ENCODE measurements at regions not wholly inside any gene's neighbourhood (a gene's known extent, or its start where the extent isn't known, plus 50 kb on each side); places are given as distances from the start of the nearest gene placed in this dataset.
"Not testable (repeated sequence)": the region's sequence is repeated elsewhere in the genome, so short reads cannot be mapped to it uniquely, and the experiment has no call there.

- H3K9me3 ChIP-seq: no peaks in the 10 kb centered on the region
- no peaks in the 10 kb centered on the region for H3K36me3 ChIP-seq
- 87 to 90% (median 88%) methylated on average over 3 of the region's 3 CpGs for WGBS, 3 donors
- no peak overlapping the region for H3K27ac ChIP-seq
- intact Hi-C loops (cut with DNase I): no loop called here
- no peak overlapping the region for H3K4me3 ChIP-seq
- H3K27me3 ChIP-seq: no peaks in the 10 kb centered on the region
- no peaks in the 10 kb centered on the region for H3K4me1 ChIP-seq (ENCODE audit: insufficient read depth)
- TF ChIP-seq EP300 (IDR thresholded peaks at IDR 0.05) (no peak), CTCF (IDR thresholded peaks at IDR 0.05) (no peak), POLR2A (IDR thresholded peaks at IDR 0.05) (no peak)
- no peak for DNase-seq
These were observed 157.3 kb downstream of the MRPL39 start for GRCh38 chr21:25449950-25450349.

GRCh38 chr21:25441835-25442234 is 165.4 kb downstream of the MRPL39 start:
- DNase-seq: no peak
- intact Hi-C loops (cut with DNase I): no loop called here
- WGBS, 3 donors: 66 to 84% (median 72%) methylated on average over 2 of the region's 2 CpGs
- no peak overlapping the region for H3K27ac ChIP-seq
- H3K9me3 ChIP-seq: no peaks in the 10 kb centered on the region
- H3K36me3 ChIP-seq: no peaks in the 10 kb centered on the region
- TF ChIP-seq POLR2A (IDR thresholded peaks at IDR 0.05): no peak
- TF ChIP-seq EP300 (IDR thresholded peaks at IDR 0.05): no peak
- TF ChIP-seq CTCF (IDR thresholded peaks at IDR 0.05): no peak
- H3K4me3 ChIP-seq: no peak overlapping the region
- no peaks in the 10 kb centered on the region for H3K27me3 ChIP-seq
- no peaks in the 10 kb centered on the region for H3K4me1 ChIP-seq (ENCODE audit: insufficient read depth)

DNA sequence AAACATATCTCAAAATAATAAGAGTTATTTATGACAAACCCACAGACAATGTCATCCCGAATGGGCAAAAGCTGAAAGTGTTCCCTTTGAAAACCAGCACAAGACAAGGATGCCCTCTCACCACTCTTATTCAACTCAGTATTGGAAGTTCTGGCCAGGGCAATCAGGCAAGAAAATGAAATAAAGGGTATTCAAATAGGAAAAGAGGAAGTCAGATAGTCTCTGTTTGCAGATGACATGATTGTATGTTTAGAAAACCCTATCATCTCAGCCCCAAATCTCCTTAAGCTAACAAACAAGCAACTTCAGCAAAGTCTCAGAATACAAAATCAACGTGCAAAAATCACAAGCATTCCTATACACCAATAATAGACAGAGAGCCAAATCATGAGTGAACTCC is 169.8 kb downstream of the MRPL39 start:
- H3K36me3 ChIP-seq; DNase-seq; H3K9me3 ChIP-seq; H3K27ac ChIP-seq; H3K27me3 ChIP-seq; H3K4me1 ChIP-seq (ENCODE audit: insufficient read depth); H3K4me3 ChIP-seq; intact Hi-C loops (cut with DNase I): not testable (repeated sequence)
- WGBS, 3 donors: 73 to 80% (median 80%) methylated on average over 2 of the region's 2 CpGs

DNA sequence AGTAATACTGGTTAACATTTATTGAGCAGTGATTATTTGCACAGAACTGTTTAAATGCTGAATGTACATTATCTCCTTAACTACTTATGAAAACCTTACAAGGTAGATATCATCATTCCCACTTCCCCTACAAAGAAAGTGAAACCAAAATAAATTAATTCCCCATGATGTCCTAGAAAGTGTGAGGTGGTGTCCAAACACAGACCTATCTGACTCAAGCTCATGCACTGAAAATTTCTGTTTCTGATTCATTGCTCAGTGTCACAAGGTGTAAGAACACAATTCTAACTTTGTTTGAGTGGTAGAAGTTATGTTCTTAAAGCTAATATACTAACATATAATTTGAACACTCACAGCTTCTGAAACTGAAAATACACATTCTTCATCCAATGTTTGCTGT is 178.7 kb downstream of the MRPL39 start:
- Histone ChIP-seq H3K27me3 (no peaks in the 10 kb centered on the region), H3K4me1 (ENCODE audit: insufficient read depth) (no peaks in the 10 kb centered on the region), H3K4me3 (no peak overlapping the region), H3K9me3 (no peaks in the 10 kb centered on the region), H3K36me3 (no peaks in the 10 kb centered on the region), H3K27ac (no peak overlapping the region)
- TF ChIP-seq CTCF (IDR thresholded peaks at IDR 0.05): no peak
- no peak for TF ChIP-seq EP300 (IDR thresholded peaks at IDR 0.05)
- DNase-seq: no peak
- intact Hi-C loops (cut with DNase I): no loop called here

DNA sequence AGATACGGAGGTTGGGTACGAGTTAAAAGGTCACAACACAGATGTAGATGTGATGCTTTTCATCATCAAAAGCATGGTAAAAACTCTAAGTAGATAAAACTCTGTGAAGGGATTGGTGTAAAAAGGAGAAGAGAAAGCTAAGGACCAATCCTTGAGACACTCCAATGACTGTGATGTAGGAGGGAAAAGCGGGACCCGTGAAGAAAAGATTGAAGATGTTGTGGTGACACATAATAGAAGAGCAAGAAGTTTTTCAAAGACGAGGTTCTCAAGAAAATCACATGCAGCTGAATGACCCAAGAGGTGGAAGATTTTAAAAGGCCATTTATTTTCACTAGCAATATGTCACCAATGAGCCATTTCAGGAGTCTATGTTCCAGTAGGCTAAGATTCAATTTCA is 179.5 kb downstream of the MRPL39 start:
- DNase-seq: no peak
- Histone ChIP-seq H3K27me3 (no peaks in the 10 kb centered on the region), H3K9me3 (no peaks in the 10 kb centered on the region), H3K4me1 (ENCODE audit: insufficient read depth) (no peaks in the 10 kb centered on the region), H3K36me3 (no peaks in the 10 kb centered on the region), H3K4me3 (no peak overlapping the region), H3K27ac (no peak overlapping the region)
- intact Hi-C loops (cut with DNase I): no loop called here
- TF ChIP-seq POLR2A (IDR thresholded peaks at IDR 0.05) (no peak), CTCF (IDR thresholded peaks at IDR 0.05) (no peak), EP300 (IDR thresholded peaks at IDR 0.05) (no peak)
- WGBS, 3 donors: 86 to 87% (median 87%) methylated on average over 5 of the region's 5 CpGs
